GM12891 (cell line): ENCODE measurements at regions not wholly inside any gene's neighbourhood (a gene's known extent, or its start where the extent isn't known, plus 50 kb on each side); places are given as distances from the start of the nearest gene placed in this dataset.

Source experiments
- PAX5 ChIP-seq: IDR thresholded peaks from 2 replicates; pipeline ENCODE4 v1.6.1; 2011; ENCODE audit warnings: low read length, moderate library complexity, mild to moderate bottlenecking; ENCODE audit not compliant: insufficient read depth, severe bottlenecking
- POLR2A ChIP-seq: IDR thresholded peaks from 2 replicates; pipeline ENCODE4 v1.6.1; 2011; ENCODE audit warnings: low read depth, low read length, control low read depth
- POLR2AphosphoS5 ChIP-seq: IDR thresholded peaks from 2 replicates; pipeline ENCODE4 v1.6.1; 2011; ENCODE audit warnings: low read depth, low read length, control low read depth
- POU2F2 ChIP-seq: IDR thresholded peaks from 2 replicates; pipeline ENCODE4 v1.6.1; 2011; ENCODE audit warnings: low read depth, mild to moderate bottlenecking, control low read depth, low read length, moderate library complexity
- SPI1 ChIP-seq: IDR thresholded peaks from 2 replicates; pipeline ENCODE4 v1.6.1; 2011; ENCODE audit warnings: low read depth, low read length, control low read depth
- TAF1 ChIP-seq: IDR thresholded peaks from 2 replicates; pipeline ENCODE4 v1.6.1; 2011; ENCODE audit warnings: low read depth, low read length, control low read depth

GRCh38 chr2:106257830-106258229 lies 63.7 kb upstream of the UXS1 start:
- no peak for TF ChIP-seq POLR2A
- no peak for TF ChIP-seq POLR2AphosphoS5
- no peak for TF ChIP-seq TAF1
- TF ChIP-seq SPI1 = no peak
- no peak for TF ChIP-seq PAX5
- TF ChIP-seq POU2F2 = no peak
